Left renal cortex interstitium (tissue), 4 donors: ENCODE measurements at regions not wholly inside any gene's neighbourhood (a gene's known extent, or its start where the extent isn't known, plus 50 kb on each side); places are given as distances from the start of the nearest gene placed in this dataset.

Source experiments
- DNase-seq, 4 donors: peaks; one replicate each; pipeline ENCODE4 v3.0.0-alpha.2; 2013; ENCODE audit warnings: low read depth in 4 of 4, low spot score in 2 of 4, missing footprints in 1 of 4

GRCh38 chr17:77001487-77001886, 133.3 kb downstream of the MGAT5B start:
- no peak for DNase-seq

- no peak for DNase-seq
These were observed 134.2 kb downstream of the MGAT5B start for GRCh38 chr17:77002103-77003045.

GRCh38 chr17:77003699-77004098, 135.5 kb downstream of the MGAT5B start:
- no peak for DNase-seq

- DNase-seq, result no peak
These were observed 133.7 kb upstream of the SEC14L1 start for GRCh38 chr17:77006971-77007649.

GRCh38 chr17:77009877-77010276, 130.9 kb upstream of the SEC14L1 start:
- no peak for DNase-seq

- no peak for DNase-seq
These were observed 130.1 kb upstream of the SEC14L1 start for GRCh38 chr17:77010667-77011066.

GRCh38 chr17:77011173-77012011, 129.4 kb upstream of the SEC14L1 start:
- DNase-seq, result no peak

- DNase-seq, result no peak
These were observed 122.3 kb upstream of the SEC14L1 start for GRCh38 chr17:77018504-77018903.

GRCh38 chr17:77019893-77020379, 120.8 kb upstream of the SEC14L1 start:
- DNase-seq, result no peak

GRCh38 chr17:77020973-77021372, 119.8 kb upstream of the SEC14L1 start:
- DNase-seq, result no peak

GRCh38 chr17:77022766-77023165, 118.0 kb upstream of the SEC14L1 start:
- DNase-seq, result no peak

- no peak for DNase-seq
These were observed 115.0 kb upstream of the SEC14L1 start for GRCh38 chr17:77025781-77026180.

GRCh38 chr17:77027271-77027889, 113.4 kb upstream of the SEC14L1 start:
- no peak for DNase-seq

GRCh38 chr17:77028900-77029299, 111.9 kb upstream of the SEC14L1 start:
- no peak for DNase-seq

GRCh38 chr17:77032929-77033328, 107.8 kb upstream of the SEC14L1 start:
- no peak for DNase-seq

GRCh38 chr17:77033892-77034404, 106.8 kb upstream of the SEC14L1 start:
- DNase-seq, result no peak

GRCh38 chr17:77034677-77035424, 105.9 kb upstream of the SEC14L1 start:
- DNase-seq, result no peak

- no peak for DNase-seq
These were observed 105.2 kb upstream of the SEC14L1 start for GRCh38 chr17:77035526-77035925.

- DNase-seq, result no peak
These were observed 104.5 kb upstream of the SEC14L1 start for GRCh38 chr17:77036136-77036840.
